ENCODE measurements at regions not wholly inside any gene's neighbourhood (a gene's known extent, or its start where the extent isn't known, plus 50 kb on each side); places are given as distances from the start of the nearest gene placed in this dataset.

- H3K4me3 ChIP-seq (ENCODE audit: low read depth, low read length) = no peak overlapping the region
- no peak for TF ChIP-seq CTCF (IDR thresholded peaks at IDR 0.05; ENCODE audit: low read depth, low read length, missing control alignments)
- DNase-seq (ENCODE audit: low read depth) = no peak
Measured at GRCh38 chr6:120853489-120853888, 480.8 kb downstream of the TBC1D32 start.

- TF ChIP-seq CTCF (IDR thresholded peaks at IDR 0.05; ENCODE audit: low read depth, low read length, missing control alignments) = no peak
- H3K4me3 ChIP-seq (ENCODE audit: low read depth, low read length) = no peak overlapping the region
- DNase-seq (ENCODE audit: low read depth) = no peak
Measured at GRCh38 chr6:120852293-120852849, 481.9 kb downstream of the TBC1D32 start.

GRCh38 chr6:120826253-120826652 is 508.0 kb downstream of the TBC1D32 start:
- TF ChIP-seq CTCF (IDR thresholded peaks at IDR 0.05; ENCODE audit: low read depth, low read length, missing control alignments) = peak; percentile 46
- no peak for DNase-seq (ENCODE audit: low read depth)
- H3K4me3 ChIP-seq (ENCODE audit: low read depth, low read length) = no peak overlapping the region

- no peak for TF ChIP-seq CTCF (IDR thresholded peaks at IDR 0.05; ENCODE audit: low read depth, low read length, missing control alignments)
- no peak for DNase-seq (ENCODE audit: low read depth)
Measured at GRCh38 chr6:120816794-120817193, 517.5 kb downstream of the TBC1D32 start.

GRCh38 chr6:120805276-120805675 is 529.0 kb downstream of the TBC1D32 start:
- no peak for TF ChIP-seq CTCF (IDR thresholded peaks at IDR 0.05; ENCODE audit: low read depth, low read length, missing control alignments)
- no peak overlapping the region for H3K4me3 ChIP-seq (ENCODE audit: low read depth, low read length)
- DNase-seq (ENCODE audit: low read depth) = no peak

More at GRCh38 chr6:120816794-120817193, 517.5 kb downstream of the TBC1D32 start:
- no peak overlapping the region for H3K4me3 ChIP-seq (ENCODE audit: low read depth, low read length)

GRCh38 chr6:120804612-120805011 is 529.7 kb downstream of the TBC1D32 start:
- TF ChIP-seq CTCF (IDR thresholded peaks at IDR 0.05; ENCODE audit: low read depth, low read length, missing control alignments) = no peak
- no peak for DNase-seq (ENCODE audit: low read depth)
- no peak overlapping the region for H3K4me3 ChIP-seq (ENCODE audit: low read depth, low read length)

- TF ChIP-seq CTCF (IDR thresholded peaks at IDR 0.05; ENCODE audit: low read depth, low read length, missing control alignments) = no peak
- no peak for DNase-seq (ENCODE audit: low read depth)
Measured at GRCh38 chr6:120786682-120787081, 547.6 kb downstream of the TBC1D32 start.

More at GRCh38 chr6:120786682-120787081, 547.6 kb downstream of the TBC1D32 start:
- H3K4me3 ChIP-seq (ENCODE audit: low read depth, low read length) = no peak overlapping the region
